Fibroblast of skin of back (primary cell): ENCODE measurements at regions not wholly inside any gene's neighbourhood (a gene's known extent, or its start where the extent isn't known, plus 50 kb on each side); places are given as distances from the start of the nearest gene placed in this dataset.

ENCODE experiments used
- DNase-seq: peaks from one replicate; pipeline ENCODE4 v3.0.0-alpha.2; 2013

- no peak for DNase-seq
These were observed 481.1 kb upstream of the HS6ST1 start for GRCh38 chr2:128799730-128800129.

GRCh38 chr2:128801576-128801975, 482.9 kb upstream of the HS6ST1 start:
- DNase-seq: no peak

- no peak for DNase-seq
These were observed 484.6 kb upstream of the HS6ST1 start for GRCh38 chr2:128803222-128803621.

GRCh38 chr2:128805237-128805636, 486.6 kb upstream of the HS6ST1 start:
- DNase-seq: no peak

GRCh38 chr2:128805918-128806317, 487.2 kb upstream of the HS6ST1 start:
- no peak for DNase-seq

GRCh38 chr2:128807317-128807716, 488.6 kb upstream of the HS6ST1 start:
- no peak for DNase-seq

- DNase-seq: peak; percentile 47
These were observed 490.0 kb upstream of the HS6ST1 start for GRCh38 chr2:128808462-128809258.

GRCh38 chr2:128809259-128809636, 490.6 kb upstream of the HS6ST1 start:
- DNase-seq: peak; percentile 20

GRCh38 chr2:128809880-128810279, 491.2 kb upstream of the HS6ST1 start:
- no peak for DNase-seq

GRCh38 chr2:128812183-128812940, 493.7 kb upstream of the HS6ST1 start:
- no peak for DNase-seq

- no peak for DNase-seq
These were observed 494.8 kb upstream of the HS6ST1 start for GRCh38 chr2:128813352-128814034.

GRCh38 chr2:128815248-128815647, 496.6 kb upstream of the HS6ST1 start:
- DNase-seq: no peak

- no peak for DNase-seq
These were observed 498.5 kb upstream of the HS6ST1 start for GRCh38 chr2:128817171-128817570.

- DNase-seq: no peak
These were observed 499.1 kb upstream of the HS6ST1 start for GRCh38 chr2:128817813-128818212.

GRCh38 chr2:128818248-128818647, 499.6 kb upstream of the HS6ST1 start:
- no peak for DNase-seq

- DNase-seq: no peak
These were observed 500.2 kb upstream of the HS6ST1 start for GRCh38 chr2:128818704-128819491.

- DNase-seq: no peak
These were observed 501.8 kb upstream of the HS6ST1 start for GRCh38 chr2:128820452-128820851.

GRCh38 chr2:128821010-128821409, 502.3 kb upstream of the HS6ST1 start:
- DNase-seq: no peak

GRCh38 chr2:128832946-128833663, 514.4 kb upstream of the HS6ST1 start:
- DNase-seq: no peak

GRCh38 chr2:128833664-128834027, 515.0 kb upstream of the HS6ST1 start:
- DNase-seq: no peak

- DNase-seq: no peak
These were observed 515.7 kb upstream of the HS6ST1 start for GRCh38 chr2:128834207-128834879.
